Gastrocnemius medialis (tissue), 4 donors: ENCODE measurements at regions not wholly inside any gene's neighbourhood (a gene's known extent, or its start where the extent isn't known, plus 50 kb on each side); places are given as distances from the start of the nearest gene placed in this dataset.

ENCODE experiments used
- ATAC-seq, 2 donors: fragments of 150-250 bp; one replicate each; pipeline ENCODE4 v1.9.1; 2016
- DNase-seq, 2 donors: peaks; one replicate each; pipeline ENCODE4 v3.0.0-alpha.2; 2019
- H3K27ac ChIP-seq, 4 donors: fragments of 200-600 bp; sonication (generic); 1 replicate in 1 of 4; 2 replicates in 3 of 4; pipeline ENCODE4 v1.5.1; 2016 to 2018; ENCODE audit warnings: mild to moderate bottlenecking in 2 of 4, moderate library complexity in 1 of 4
- H3K27me3 ChIP-seq, 3 donors: fragments of 200-600 bp; sonication (generic) in 2 of 3; 1 replicate in 1 of 3; 2 replicates in 2 of 3; pipeline versions ENCODE4 v1.5.1 to v1.6.0; 2016 to 2019; ENCODE audit warnings: mild to moderate bottlenecking in 1 of 3, moderate library complexity in 1 of 3
- H3K36me3 ChIP-seq, 2 donors: fragments of 200-600 bp; sonication (generic) in 1 of 2; one replicate each; pipeline ENCODE4 v1.5.1; 2017 to 2018
- H3K4me1 ChIP-seq, 2 donors: fragments of 200-600 bp; sonication (generic) in 1 of 2; one replicate each; pipeline ENCODE4 v1.5.1; 2016 to 2017; ENCODE audit warnings: mild to moderate bottlenecking in 2 of 2
- H3K4me3 ChIP-seq, 4 donors: fragments of 200-600 bp; sonication (generic) in 3 of 4; 1 replicate in 1 of 4; 2 replicates in 3 of 4; pipeline ENCODE4 v1.5.1; 2016 to 2019; ENCODE audit warnings: mild to moderate bottlenecking in 2 of 4
- H3K9me3 ChIP-seq, 3 donors: fragments of 200-600 bp; sonication (generic) in 2 of 3; 1 replicate in 1 of 3; 2 replicates in 2 of 3; pipeline ENCODE4 v1.5.1; 2016 to 2019
- POLR2A ChIP-seq, 2 donors: fragments of 450-650 bp; IDR thresholded peaks; one replicate each; pipeline ENCODE4 v1.6.1; 2017; ENCODE audit warnings: antibody characterized with exemption in 2 of 2, mild to moderate bottlenecking in 2 of 2, moderate library complexity in 2 of 2
- in situ Hi-C, 4 donors: fragments of 200-750 bp; cut with MboI; loops; one replicate each; pipeline versions ENCODE4 v1.15.0 to v1.8.0; 2017; ENCODE audit warnings: low sequenced_read_pairs in 4 of 4
- intact Hi-C: fragments of 100-400 bp; cut with DNase I; formaldehyde crosslinking; loops from one replicate; pipeline ENCODE4 v1.15.1; 2023; ENCODE audit warnings: low total_unique reads
- TF ChIP-seq, protein P1 (sequence below), 5 experiments: fragments of 450-650 bp in 3 of 5; fragments of 200-600 bp in 2 of 5; sonication (generic) in 2 of 5; IDR thresholded peaks in 4 of 5; conservative IDR thresholded peaks in 1 of 5; 1 replicate in 4 of 5; 2 replicates in 1 of 5; pipeline ENCODE4 v1.5.1; 2016 to 2019; ENCODE audit warnings: antibody characterized with exemption in 5 of 5, mild to moderate bottlenecking in 3 of 5, moderate library complexity in 3 of 5

DNA sequence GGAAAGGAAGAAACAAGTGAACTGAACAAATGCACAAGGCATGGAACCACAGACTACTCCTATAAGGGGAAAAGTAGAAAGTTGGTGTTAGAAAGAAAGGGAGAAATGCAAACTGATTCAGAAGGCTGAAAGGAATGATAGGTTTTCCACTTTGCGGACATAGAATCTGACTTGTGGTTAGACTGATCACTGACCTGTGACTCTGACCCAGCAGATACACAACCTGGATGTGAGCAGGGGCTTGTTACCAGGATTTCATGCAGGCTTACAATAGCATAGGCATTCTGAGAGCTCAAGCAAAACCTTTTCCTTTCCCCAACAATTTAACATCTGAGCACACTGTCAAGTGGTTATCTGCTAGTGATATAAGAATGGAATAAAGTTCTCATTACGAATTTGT lies 237.0 kb upstream of the CDH20 start:
- no peaks in the 10 kb centered on the region for H3K36me3 ChIP-seq
- no peaks in the 10 kb centered on the region for H3K27me3 ChIP-seq
- intact Hi-C loops = no loop called here
- TF ChIP-seq, protein P1, sequence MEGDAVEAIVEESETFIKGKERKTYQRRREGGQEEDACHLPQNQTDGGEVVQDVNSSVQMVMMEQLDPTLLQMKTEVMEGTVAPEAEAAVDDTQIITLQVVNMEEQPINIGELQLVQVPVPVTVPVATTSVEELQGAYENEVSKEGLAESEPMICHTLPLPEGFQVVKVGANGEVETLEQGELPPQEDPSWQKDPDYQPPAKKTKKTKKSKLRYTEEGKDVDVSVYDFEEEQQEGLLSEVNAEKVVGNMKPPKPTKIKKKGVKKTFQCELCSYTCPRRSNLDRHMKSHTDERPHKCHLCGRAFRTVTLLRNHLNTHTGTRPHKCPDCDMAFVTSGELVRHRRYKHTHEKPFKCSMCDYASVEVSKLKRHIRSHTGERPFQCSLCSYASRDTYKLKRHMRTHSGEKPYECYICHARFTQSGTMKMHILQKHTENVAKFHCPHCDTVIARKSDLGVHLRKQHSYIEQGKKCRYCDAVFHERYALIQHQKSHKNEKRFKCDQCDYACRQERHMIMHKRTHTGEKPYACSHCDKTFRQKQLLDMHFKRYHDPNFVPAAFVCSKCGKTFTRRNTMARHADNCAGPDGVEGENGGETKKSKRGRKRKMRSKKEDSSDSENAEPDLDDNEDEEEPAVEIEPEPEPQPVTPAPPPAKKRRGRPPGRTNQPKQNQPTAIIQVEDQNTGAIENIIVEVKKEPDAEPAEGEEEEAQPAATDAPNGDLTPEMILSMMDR (IDR thresholded peaks at IDR 0.05 in 4 of 5, conservative IDR thresholded peaks at IDR 0.05 in 1 of 5) = no peak
- no peak for TF ChIP-seq POLR2A (IDR thresholded peaks at IDR 0.05)
- no peaks in the 10 kb centered on the region for H3K9me3 ChIP-seq
- H3K4me1 ChIP-seq = no peaks in the 10 kb centered on the region
- ATAC-seq = no peak
- H3K4me3 ChIP-seq = no peak overlapping the region
- DNase-seq = no peak
- in situ Hi-C loops = loop anchor here in 1 of 4 donors (25.0 kb wide), 2 partner anchors 416 to 1041 kb away; no protein-coding TSS in a partner anchor
- H3K27ac ChIP-seq = no peak overlapping the region

DNA sequence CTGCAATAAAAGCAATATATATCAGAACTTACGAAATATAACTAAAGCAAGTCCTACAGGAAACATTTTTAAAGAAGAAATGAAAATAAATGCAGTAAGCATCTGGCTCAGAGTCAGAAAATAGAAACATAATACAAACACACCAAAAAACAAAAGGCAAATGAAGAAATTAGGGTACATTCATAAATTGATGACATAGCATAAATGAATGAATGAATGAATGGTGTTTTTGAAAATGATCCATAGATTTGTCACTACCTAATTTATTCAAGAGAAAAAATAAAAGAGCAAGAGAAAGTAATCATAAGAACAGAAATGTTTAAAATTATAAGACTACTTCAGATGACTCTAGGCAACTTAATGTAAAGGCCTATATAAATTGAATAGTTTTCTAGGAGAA lies 226.1 kb upstream of the CDH20 start:
- TF ChIP-seq, protein P1 (IDR thresholded peaks at IDR 0.05 in 4 of 5, conservative IDR thresholded peaks at IDR 0.05 in 1 of 5) = no peak
- TF ChIP-seq POLR2A (IDR thresholded peaks at IDR 0.05) = no peak
- H3K4me3 ChIP-seq = no peak overlapping the region
- intact Hi-C loops = no loop called here
- H3K27ac ChIP-seq = no peak overlapping the region
- ATAC-seq (no peak), DNase-seq (no peak)
- no peaks in the 10 kb centered on the region for H3K36me3 ChIP-seq
- H3K9me3 ChIP-seq = no peaks in the 10 kb centered on the region
- H3K4me1 ChIP-seq = no peaks in the 10 kb centered on the region
- in situ Hi-C loops = no loop called here
- no peaks in the 10 kb centered on the region for H3K27me3 ChIP-seq

DNA sequence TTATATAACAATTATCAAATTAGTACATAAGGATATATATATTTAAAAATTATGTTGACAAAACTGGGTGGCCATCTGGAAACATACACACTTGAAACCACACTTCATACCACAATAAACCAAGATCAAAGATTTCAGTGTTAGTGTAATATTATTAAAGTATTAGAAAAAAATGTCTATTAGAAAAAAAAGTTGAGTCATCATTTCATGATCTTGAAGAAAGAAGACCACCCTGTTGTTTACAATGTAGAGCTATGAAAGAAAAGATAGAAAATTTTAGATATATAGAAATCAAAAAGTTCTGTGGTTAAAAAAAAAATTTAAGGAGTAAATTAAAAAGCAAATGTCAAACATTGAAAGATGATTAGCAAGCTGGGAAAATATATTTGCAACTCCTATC lies 224.5 kb upstream of the CDH20 start:
- intact Hi-C loops (no loop called here), in situ Hi-C loops (no loop called here)
- H3K27me3 ChIP-seq = no peaks in the 10 kb centered on the region
- H3K27ac ChIP-seq = no peak overlapping the region
- H3K4me3 ChIP-seq = no peak overlapping the region
- no peak for DNase-seq
- H3K9me3 ChIP-seq = no peaks in the 10 kb centered on the region
- H3K4me1 ChIP-seq = no peaks in the 10 kb centered on the region
- no peaks in the 10 kb centered on the region for H3K36me3 ChIP-seq
- no peak for TF ChIP-seq POLR2A (IDR thresholded peaks at IDR 0.05)
- TF ChIP-seq, protein P1 (IDR thresholded peaks at IDR 0.05 in 4 of 5, conservative IDR thresholded peaks at IDR 0.05 in 1 of 5) = no peak
- no peak for ATAC-seq

DNA sequence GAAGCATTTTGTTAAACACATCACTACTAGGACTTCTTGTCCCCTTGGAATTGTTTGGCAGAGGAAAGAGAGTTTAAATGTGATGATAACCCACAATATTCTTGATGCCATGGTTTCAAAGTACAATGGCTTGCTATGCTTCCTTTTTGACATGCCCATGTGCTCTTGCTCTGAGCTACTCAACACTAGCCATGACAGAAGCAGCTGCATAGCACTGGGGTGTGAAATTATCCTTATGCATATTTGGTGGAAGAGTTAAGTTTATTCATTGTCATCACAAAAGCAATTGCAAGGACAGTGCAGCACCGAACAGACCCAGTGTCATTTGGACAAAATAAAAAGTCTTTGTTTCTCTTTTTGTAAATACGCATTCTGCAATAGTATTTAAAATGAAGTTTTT lies 209.9 kb upstream of the CDH20 start:
- Histone ChIP-seq H3K27me3 (no peaks in the 10 kb centered on the region), H3K36me3 (no peaks in the 10 kb centered on the region), H3K4me1 (no peaks in the 10 kb centered on the region), H3K4me3 (no peak overlapping the region), H3K27ac (no peak overlapping the region), H3K9me3 (no peaks in the 10 kb centered on the region)
- ATAC-seq = no peak
- TF ChIP-seq, protein P1 (IDR thresholded peaks at IDR 0.05 in 4 of 5, conservative IDR thresholded peaks at IDR 0.05 in 1 of 5) = no peak
- TF ChIP-seq POLR2A (IDR thresholded peaks at IDR 0.05) = no peak
- intact Hi-C loops = no loop called here
- no peak for DNase-seq
- in situ Hi-C loops = no loop called here

DNA sequence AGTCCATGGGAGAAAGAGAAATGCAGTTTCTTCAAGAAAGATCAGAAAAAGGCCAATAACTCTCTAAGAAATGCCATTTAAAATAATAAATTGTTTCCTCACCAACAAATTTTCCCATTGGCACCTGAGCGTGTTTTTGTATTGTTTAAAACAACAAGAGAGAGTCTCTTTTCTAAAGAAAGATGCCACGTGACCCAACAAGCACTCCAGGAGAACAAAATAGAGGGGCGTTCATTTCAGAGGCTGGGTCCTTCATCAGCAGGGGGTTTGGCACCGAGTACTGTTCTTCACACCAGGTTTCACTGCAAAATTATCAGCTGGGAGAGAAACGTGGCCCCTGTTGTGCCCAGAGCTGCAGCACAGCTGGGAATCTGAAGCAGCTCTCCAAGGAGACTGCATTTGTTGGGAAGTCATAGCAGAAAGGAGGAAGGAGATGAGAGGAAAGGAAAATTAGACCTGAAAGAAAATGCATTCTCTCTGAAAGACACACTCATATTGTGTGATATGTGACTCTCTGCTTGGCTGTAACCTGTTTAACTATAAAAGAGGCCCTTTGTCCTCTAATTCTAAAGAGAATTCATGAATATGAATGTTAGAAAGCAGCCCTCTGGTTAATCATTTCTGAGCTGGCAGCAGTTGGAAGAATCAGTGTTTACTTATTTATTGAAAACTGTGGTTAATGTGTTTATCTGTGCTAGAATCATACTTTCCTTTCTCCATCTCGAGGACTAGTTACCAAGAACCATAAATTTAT lies 205.3 kb upstream of the CDH20 start:
- Histone ChIP-seq H3K4me3 (no peak overlapping the region), H3K9me3 (no peaks in the 10 kb centered on the region), H3K4me1 (no peaks in the 10 kb centered on the region), H3K36me3 (no peaks in the 10 kb centered on the region), H3K27me3 (no peaks in the 10 kb centered on the region), H3K27ac (no peak overlapping the region)
- DNase-seq (no peak), ATAC-seq (no peak)
- in situ Hi-C loops = no loop called here
- intact Hi-C loops = no loop called here
- TF ChIP-seq, protein P1 (IDR thresholded peaks at IDR 0.05 in 4 of 5, conservative IDR thresholded peaks at IDR 0.05 in 1 of 5) = no peak
- no peak for TF ChIP-seq POLR2A (IDR thresholded peaks at IDR 0.05)
